HepG2 (cell line): ENCODE measurements at regions not wholly inside any gene's neighbourhood (a gene's known extent, or its start where the extent isn't known, plus 50 kb on each side); places are given as distances from the start of the nearest gene placed in this dataset.
A peak's percentile ranks its signal among the peaks of the same experiment; 100 is the strongest.

Source experiments
- ATAC-seq: fragments of 200-7000 bp; cut with Tn5 transposase; 3 replicates; pipeline ENCODE4 v1.9.1; 2020; ENCODE audit warnings: mild to moderate bottlenecking, moderate library complexity
- BruUV-seq: library from RNA; stranded (reverse); fragments of 400-500 nt; replicated peaks from 2 replicates; lab custom pipeline; 2021; lab: Mats Ljungman, UMichigan
- CTCF ChIA-PET: fragments of 300-600 bp; formaldehyde crosslinking; extraction: SDS; loops from one replicate; lab custom pipeline; 2021; ENCODE audit warnings: low total read pairs, inconsistent platforms, low intra/inter-chr PET ratio; lab: Yijun Ruan, JAX
- POLR2A ChIA-PET: fragments of 350-600 bp; sonication (Branson Sonifier 250); formaldehyde crosslinking; loops from one replicate; lab custom pipeline; 2020; ENCODE audit warnings: antibody characterized with exemption, inconsistent platforms; lab: Yijun Ruan, JAX
- DNase-seq: peaks from one replicate; pipeline ENCODE4 v3.0.0-alpha.2; 2015; ENCODE audit warnings: low spot score
- FAIRE-seq: peaks from 3 replicates; lab custom pipeline; 2011; peaks lifted over from hg19 to GRCh38; lab: Jason Lieb, UNC
- H2AFZ ChIP-seq: one replicate; pipeline ENCODE4 v1.6.1; 2011; ENCODE audit warnings: low read length, inconsistent platforms
- H3K27ac ChIP-seq: fragments of 300-600 bp; 3 replicates; pipeline ENCODE4 v1.8.0; 2011; ENCODE audit warnings: mixed run types, mild to moderate bottlenecking, mixed read lengths, low read length, inconsistent platforms; ENCODE audit not compliant: insufficient read depth; ENCODE audit errors: extremely low read length
- H3K27me3 ChIP-seq, 2 experiments: fragments of 200-600 bp in 1 of 2; 2 replicates in 1 of 2; 3 replicates in 1 of 2; pipeline versions ENCODE4 v1.6.0 to v1.8.0; 2011; ENCODE audit warnings: low read length in 2 of 2, mild to moderate bottlenecking in 2 of 2, moderate library complexity in 2 of 2, inconsistent platforms in 1 of 2; ENCODE audit not compliant: insufficient read depth in 2 of 2, control insufficient read depth in 1 of 2
- H3K36me3 ChIP-seq, 2 experiments: fragments of 200-600 bp in 1 of 2; replicated peaks in 1 of 2; 2 replicates in 1 of 2; 3 replicates in 1 of 2; pipeline versions ENCODE4 v1.5.1 to v1.8.0; 2011; ENCODE audit warnings: low read length in 2 of 2, inconsistent platforms in 1 of 2; ENCODE audit not compliant: insufficient read depth in 2 of 2, control insufficient read depth in 1 of 2
- H3K4me1 ChIP-seq: 2 replicates; pipeline ENCODE4 v1.5.1; 2012; ENCODE audit warnings: low read length, inconsistent platforms; ENCODE audit not compliant: insufficient read depth
- H3K4me2 ChIP-seq: 2 replicates; pipeline ENCODE4 v1.6.0; 2011; ENCODE audit warnings: low read depth, low read length, inconsistent platforms
- H3K4me3 ChIP-seq, 3 experiments: fragments of 200-600 bp in 1 of 3; sonication (generic), shearing (Covaris generic) in 1 of 3; replicated peaks in 1 of 3; 2 replicates each; pipeline ENCODE4 v1.5.1; 2011 to 2016; ENCODE audit warnings: low read length in 3 of 3, inconsistent platforms in 2 of 3, low read depth in 2 of 3, mild to moderate bottlenecking in 2 of 3, control low read depth in 1 of 3, mixed read lengths in 1 of 3; ENCODE audit not compliant: insufficient read depth in 1 of 3
- H3K79me2 ChIP-seq: one replicate; pipeline ENCODE4 v1.6.1; 2011; ENCODE audit warnings: low read length, inconsistent platforms; ENCODE audit not compliant: insufficient read depth
- H3K9ac ChIP-seq: 2 replicates; pipeline ENCODE4 v1.6.0; 2011; ENCODE audit warnings: mild to moderate bottlenecking, low read depth, low read length, inconsistent platforms; ENCODE audit not compliant: insufficient read depth
- H3K9me3 ChIP-seq: 2 replicates; pipeline ENCODE4 v1.5.1; 2012; ENCODE audit warnings: mild to moderate bottlenecking, low read length
- H4K20me1 ChIP-seq: 2 replicates; pipeline ENCODE4 v1.6.0; 2011; ENCODE audit warnings: inconsistent platforms, mild to moderate bottlenecking, low read length, moderate library complexity; ENCODE audit not compliant: insufficient read depth
- MAFF ChIP-seq: IDR thresholded peaks from 2 replicates; pipeline ENCODE4 v1.6.1; 2011; ENCODE audit warnings: low read depth, low read length, improper control_type of control experiment
- MAFK ChIP-seq, 2 experiments: IDR thresholded peaks in 1 of 2; conservative IDR thresholded peaks in 1 of 2; 2 replicates each; pipeline ENCODE4 v1.6.1; 2011; ENCODE audit warnings: improper control_type of control experiment in 2 of 2, low read length in 2 of 2
- ZNF121 ChIP-seq: sonication (generic); formaldehyde crosslinking; IDR thresholded peaks from 2 replicates; pipeline ENCODE4 v1.5.0; 2020; ENCODE audit warnings: mild to moderate bottlenecking, missing genetic modification reagents
- WGBS: methylation state at CpG from one replicate; pipeline ENCODE4 v1.1.6; 2017; ENCODE audit warnings: low lambda C conversion rate; 5-methylcytosine and 5-hydroxymethylcytosine counted together
- in situ Hi-C: cut with HindIII; loops from 2 replicates; pipeline ENCODE4 v1.10.0; 2017; ENCODE audit warnings: low pct_unique_long_range_greater_than_20kb; ENCODE audit not compliant: extremely low pct_ligation_motif_present
- intact Hi-C: fragments of 100-400 bp; cut with micrococcal nuclease; formaldehyde crosslinking; loops from one replicate; pipeline ENCODE4 v1.10.0; 2022; ENCODE audit not compliant: unreplicated experiment
- TF ChIP-seq, protein P1 (sequence below): sonication (generic); formaldehyde crosslinking; IDR thresholded peaks from 2 replicates; pipeline ENCODE4 v1.4.0; 2020; ENCODE audit warnings: mild to moderate bottlenecking, low read depth, missing genetic modification reagents
- TF ChIP-seq, protein P2 (sequence below): IDR thresholded peaks from 2 replicates; pipeline ENCODE4 v1.6.1; 2016; ENCODE audit warnings: missing genetic modification reagents, missing compliant biosample characterization

DNA sequence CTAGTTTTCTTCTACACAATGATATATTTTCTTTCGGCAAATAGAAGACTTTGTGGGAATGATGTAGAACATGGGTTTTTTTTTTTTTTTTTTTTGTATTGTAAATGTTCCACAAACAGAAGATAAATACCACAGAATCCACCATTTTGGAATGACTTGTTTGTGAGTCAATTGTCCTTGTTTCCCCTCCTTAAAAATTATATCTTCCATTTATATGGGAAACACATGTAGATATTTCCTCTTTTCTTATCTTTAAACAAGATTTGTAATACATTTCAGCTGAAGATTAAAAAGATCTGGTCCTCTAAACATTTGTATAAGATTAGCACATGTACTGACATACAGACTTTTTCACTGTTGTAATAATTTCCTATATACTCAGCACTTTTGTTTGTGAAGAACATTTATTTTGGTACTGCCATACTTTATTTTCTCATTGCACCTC, 304.6 kb downstream of the SPRY1 start:
- BruUV-seq = no TSS peak
- Histone ChIP-seq H3K4me3 (no peak overlapping the region), H3K4me2 (no peak overlapping the region), H3K27me3 (no peaks in the 10 kb centered on the region), H3K27ac (no peak overlapping the region), H4K20me1 (no peaks in the 10 kb centered on the region), H3K36me3 (peaks cover 0 to 2% of the 10 kb centered on the region in 2 experiments; a peak in 1 of 5 replicates), H3K79me2 (no peaks in the 10 kb centered on the region), H3K4me1 (no peaks in the 10 kb centered on the region), H3K9me3 (no peaks in the 10 kb centered on the region), H2AFZ (no peak overlapping the region), H3K9ac (no peak overlapping the region)
- WGBS = 98% methylated on average over 1 of the region's 1 CpG
- intact Hi-C loops = no loop called here
- ATAC-seq (no peak), FAIRE-seq (no peak), DNase-seq (no peak)
- in situ Hi-C loops = no loop called here
- peak in 1 of 2 experiments; percentile 19; a peak in 1 of 4 replicates for TF ChIP-seq MAFK (conservative IDR thresholded peaks at IDR 0.05 in 1 of 2, IDR thresholded peaks at IDR 0.05 in 1 of 2; ENCODE audit: low read length in 2 of 2)
- TF ChIP-seq, protein P1, sequence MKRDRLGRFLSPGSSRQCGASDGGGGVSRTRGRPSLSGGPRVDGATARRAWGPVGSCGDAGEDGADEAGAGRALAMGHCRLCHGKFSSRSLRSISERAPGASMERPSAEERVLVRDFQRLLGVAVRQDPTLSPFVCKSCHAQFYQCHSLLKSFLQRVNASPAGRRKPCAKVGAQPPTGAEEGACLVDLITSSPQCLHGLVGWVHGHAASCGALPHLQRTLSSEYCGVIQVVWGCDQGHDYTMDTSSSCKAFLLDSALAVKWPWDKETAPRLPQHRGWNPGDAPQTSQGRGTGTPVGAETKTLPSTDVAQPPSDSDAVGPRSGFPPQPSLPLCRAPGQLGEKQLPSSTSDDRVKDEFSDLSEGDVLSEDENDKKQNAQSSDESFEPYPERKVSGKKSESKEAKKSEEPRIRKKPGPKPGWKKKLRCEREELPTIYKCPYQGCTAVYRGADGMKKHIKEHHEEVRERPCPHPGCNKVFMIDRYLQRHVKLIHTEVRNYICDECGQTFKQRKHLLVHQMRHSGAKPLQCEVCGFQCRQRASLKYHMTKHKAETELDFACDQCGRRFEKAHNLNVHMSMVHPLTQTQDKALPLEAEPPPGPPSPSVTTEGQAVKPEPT = no peak
- CTCF ChIA-PET = no interaction called here
- POLR2A ChIA-PET = no interaction called here

DNA sequence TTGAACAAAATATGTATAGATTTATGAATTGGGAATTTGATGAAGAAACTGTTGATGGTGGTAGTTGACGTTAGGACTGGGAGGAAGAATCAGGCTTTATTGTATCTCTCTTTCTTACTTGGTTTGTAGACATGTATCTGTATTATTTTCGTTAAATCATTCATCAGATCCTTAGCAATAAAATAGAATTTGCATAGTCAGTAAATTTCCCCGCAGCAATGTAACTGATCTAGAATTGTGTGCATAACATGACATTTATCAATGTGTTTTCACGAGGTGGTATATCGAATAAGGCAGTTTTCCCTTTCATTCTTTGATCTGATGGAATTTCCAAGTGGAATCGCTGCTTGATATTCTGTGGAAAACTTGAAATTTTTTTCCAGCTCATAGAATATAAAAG, 308.8 kb downstream of the SPRY1 start:
- no peaks in the 10 kb centered on the region for H3K4me1 ChIP-seq
- in situ Hi-C loops (no loop called here), intact Hi-C loops (no loop called here)
- no peak overlapping the region for H3K9ac ChIP-seq
- POLR2A ChIA-PET = no interaction called here
- no peaks in the 10 kb centered on the region for H3K27me3 ChIP-seq
- H2AFZ ChIP-seq = no peak overlapping the region
- H3K79me2 ChIP-seq = no peaks in the 10 kb centered on the region
- CTCF ChIA-PET = no interaction called here
- DNase-seq = no peak
- no peak for ATAC-seq
- H3K4me3 ChIP-seq = no peak overlapping the region
- no TSS peak for BruUV-seq
- FAIRE-seq = no peak
- no peaks in the 10 kb centered on the region for H4K20me1 ChIP-seq
- H3K4me2 ChIP-seq = no peak overlapping the region
- H3K36me3 ChIP-seq = peaks cover 0 to 2% of the 10 kb centered on the region in 2 experiments; a peak in 2 of 5 replicates
- TF ChIP-seq MAFK (conservative IDR thresholded peaks at IDR 0.05 in 1 of 2, IDR thresholded peaks at IDR 0.05 in 1 of 2; ENCODE audit: low read length in 2 of 2) = peak; percentile 48 to 70
- TF ChIP-seq ZNF121 (CRISPR knock-in tag) = no peak
- TF ChIP-seq, protein P2, sequence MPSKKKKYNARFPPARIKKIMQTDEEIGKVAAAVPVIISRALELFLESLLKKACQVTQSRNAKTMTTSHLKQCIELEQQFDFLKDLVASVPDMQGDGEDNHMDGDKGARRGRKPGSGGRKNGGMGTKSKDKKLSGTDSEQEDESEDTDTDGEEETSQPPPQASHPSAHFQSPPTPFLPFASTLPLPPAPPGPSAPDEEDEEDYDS (CRISPR knock-in tag) = no peak
- TF ChIP-seq MAFF = peak; percentile 38; the same call in 1 of the 2 replicates
- no peak overlapping the region for H3K27ac ChIP-seq
- no peaks in the 10 kb centered on the region for H3K9me3 ChIP-seq
- 85% methylated on average over 6 of the region's 6 CpGs for WGBS
